PC-3 (cell line): ENCODE measurements at regions not wholly inside any gene's neighbourhood (a gene's known extent, or its start where the extent isn't known, plus 50 kb on each side); places are given as distances from the start of the nearest gene placed in this dataset.

ENCODE experiments used
- CTCF ChIP-seq: fragments of 300-600 bp; sonication (generic); conservative IDR thresholded peaks from 2 replicates; pipeline ENCODE4 v1.5.1; 2017; ENCODE audit warnings: antibody characterized with exemption, low read depth, mild to moderate bottlenecking, low read length
- EZH2 ChIP-seq: fragments of 300-600 bp; sonication (generic); IDR thresholded peaks from one replicate; pipeline ENCODE4 v1.6.1; 2017; ENCODE audit warnings: antibody characterized with exemption, mild to moderate bottlenecking, low read length; ENCODE audit not compliant: unreplicated experiment
- EZH2phosphoT487 ChIP-seq: fragments of 300-600 bp; sonication (generic); IDR thresholded peaks from 2 replicates; pipeline ENCODE4 v1.6.1; 2018; ENCODE audit warnings: mild to moderate bottlenecking, antibody characterized with exemption, low read length, borderline replicate concordance

- TF ChIP-seq CTCF (no peak), EZH2phosphoT487 (no peak), EZH2 (no peak)
These were observed 225.7 kb downstream of the TLR4 start for GRCh38 chr9:117929868-117930267.
